CD4-positive, alpha-beta T cell treated with Interleukin-21 for 1 hour (primary cell): ENCODE measurements at regions not wholly inside any gene's neighbourhood (a gene's known extent, or its start where the extent isn't known, plus 50 kb on each side); places are given as distances from the start of the nearest gene placed in this dataset.
A peak's percentile ranks its signal among the peaks of the same experiment; 100 is the strongest.

Experiments used
- DNase-seq: peaks from one replicate; pipeline ENCODE4 v3.0.0-alpha.2; 2020

DNA sequence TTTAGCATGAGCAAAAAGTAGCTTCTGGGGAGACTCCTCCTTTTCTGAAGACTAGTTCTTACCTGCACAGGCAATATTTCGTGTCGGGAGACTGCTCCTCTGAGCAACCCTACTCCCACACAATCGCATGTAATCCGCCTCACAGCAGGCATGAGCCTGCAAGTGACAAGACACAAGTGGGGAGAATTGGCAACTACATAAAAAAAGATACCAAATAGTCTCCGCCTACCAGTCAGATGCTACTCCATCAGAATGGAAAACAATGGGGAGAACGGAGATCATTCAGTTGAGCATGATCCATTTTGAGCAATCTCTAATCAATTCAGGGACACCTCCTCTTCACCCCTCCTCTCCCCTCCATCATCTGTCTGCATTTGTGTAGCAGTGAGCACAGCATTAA is 321.0 kb downstream of the COG6 start:
- DNase-seq: no peak

GRCh38 chr13:39981056-39981455 is 325.6 kb downstream of the COG6 start:
- DNase-seq: no peak

DNA sequence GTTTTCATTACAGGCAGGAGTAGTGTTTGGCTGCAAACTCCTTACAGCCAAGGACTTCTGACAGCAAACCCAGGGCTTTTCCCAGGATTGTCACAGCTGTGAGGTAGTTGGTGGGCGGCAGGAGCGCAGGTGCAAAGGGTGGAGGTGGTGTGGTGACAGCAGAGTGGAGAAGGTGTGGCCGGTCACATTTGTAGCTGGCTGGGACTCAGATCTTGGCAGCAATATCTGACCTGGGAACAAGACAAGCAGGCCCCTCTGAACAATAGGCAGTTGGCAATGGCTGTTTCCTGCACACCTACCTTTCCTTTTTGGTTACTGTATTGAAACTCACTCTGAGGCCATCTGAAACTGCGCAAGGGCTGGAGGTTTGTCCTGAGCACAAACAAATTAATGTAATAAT is 327.3 kb downstream of the COG6 start:
- DNase-seq: no peak

DNA sequence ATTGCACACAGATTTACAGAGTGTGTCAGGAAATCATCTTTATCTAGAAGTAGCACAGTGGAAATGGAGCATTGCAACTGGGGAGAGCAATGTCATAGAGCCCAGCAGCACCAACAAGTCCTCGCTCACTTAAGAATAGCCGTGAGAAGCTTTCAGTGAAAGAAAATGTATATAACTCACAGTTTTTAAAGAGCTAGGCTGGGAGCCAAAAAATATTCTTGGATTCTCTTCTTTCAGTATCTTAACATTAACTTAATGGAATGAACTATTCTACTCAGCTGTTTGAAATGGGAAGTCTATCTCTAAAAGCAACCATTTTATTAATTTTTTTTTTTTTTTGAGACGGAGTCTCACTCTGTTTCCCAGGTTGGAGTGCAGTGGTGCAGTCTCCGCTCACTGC is 329.6 kb downstream of the COG6 start:
- DNase-seq: no peak

GRCh38 chr13:39988351-39988750 is 332.9 kb downstream of the COG6 start:
- DNase-seq: no peak

DNA sequence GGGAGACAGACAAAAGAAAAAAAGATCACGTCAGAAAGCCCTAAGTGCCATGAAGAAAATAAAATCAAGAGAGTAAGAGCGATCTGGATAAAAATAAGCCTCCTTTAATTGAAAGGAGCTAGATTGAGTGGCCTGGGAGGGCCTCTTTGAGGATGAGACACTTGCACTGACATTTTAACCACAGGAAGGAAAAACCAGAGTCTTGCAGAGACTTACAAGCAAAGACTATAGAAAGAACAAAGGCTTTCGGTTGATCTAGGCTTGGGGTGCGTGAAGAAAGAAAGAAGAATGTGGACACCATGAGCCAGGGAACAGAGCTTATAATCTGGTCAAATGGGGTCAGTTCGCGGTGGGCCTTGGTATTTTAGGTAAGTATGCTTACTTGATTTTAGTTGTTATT is 342.7 kb downstream of the COG6 start:
- DNase-seq: peak; percentile 29

GRCh38 chr13:40002016-40002415 is 346.6 kb downstream of the COG6 start:
- DNase-seq: no peak

GRCh38 chr13:40013554-40013953 is 358.1 kb downstream of the COG6 start:
- no peak for DNase-seq

DNA sequence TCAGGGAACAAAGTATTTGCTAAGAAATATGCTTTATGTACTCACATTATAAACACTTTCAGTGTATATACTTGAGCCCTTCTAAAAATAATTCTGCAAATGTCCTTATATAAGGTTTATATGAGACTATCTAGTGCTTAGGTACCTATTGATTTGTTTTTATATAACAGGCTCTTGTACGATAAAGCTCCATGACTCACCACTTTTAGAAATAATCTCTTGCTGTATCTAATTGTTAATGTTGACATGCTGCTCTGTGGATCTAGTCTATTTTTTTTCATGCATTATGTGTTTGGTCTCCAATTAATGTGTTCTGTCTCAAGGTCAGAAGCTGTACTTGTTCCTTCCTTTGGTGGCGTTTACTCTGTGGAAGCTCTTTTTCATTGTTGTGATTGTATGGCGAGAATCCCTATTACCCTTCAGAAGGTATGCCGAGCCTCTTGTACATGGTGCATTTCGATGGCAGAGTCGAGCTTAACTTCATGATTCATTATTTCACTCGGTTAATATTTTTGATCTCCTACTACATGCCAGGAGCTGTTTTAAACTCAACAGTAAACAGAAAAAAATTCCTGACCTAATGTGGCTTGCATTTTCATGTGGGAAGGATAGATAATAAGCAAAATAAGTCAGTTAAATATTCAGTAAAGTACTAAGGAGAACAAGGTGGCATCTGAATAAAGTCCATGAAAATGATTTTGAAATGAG is 361.6 kb downstream of the COG6 start:
- no peak for DNase-seq

- no peak for DNase-seq
Measured at GRCh38 chr13:40017662-40018262, 362.3 kb downstream of the COG6 start.

DNA sequence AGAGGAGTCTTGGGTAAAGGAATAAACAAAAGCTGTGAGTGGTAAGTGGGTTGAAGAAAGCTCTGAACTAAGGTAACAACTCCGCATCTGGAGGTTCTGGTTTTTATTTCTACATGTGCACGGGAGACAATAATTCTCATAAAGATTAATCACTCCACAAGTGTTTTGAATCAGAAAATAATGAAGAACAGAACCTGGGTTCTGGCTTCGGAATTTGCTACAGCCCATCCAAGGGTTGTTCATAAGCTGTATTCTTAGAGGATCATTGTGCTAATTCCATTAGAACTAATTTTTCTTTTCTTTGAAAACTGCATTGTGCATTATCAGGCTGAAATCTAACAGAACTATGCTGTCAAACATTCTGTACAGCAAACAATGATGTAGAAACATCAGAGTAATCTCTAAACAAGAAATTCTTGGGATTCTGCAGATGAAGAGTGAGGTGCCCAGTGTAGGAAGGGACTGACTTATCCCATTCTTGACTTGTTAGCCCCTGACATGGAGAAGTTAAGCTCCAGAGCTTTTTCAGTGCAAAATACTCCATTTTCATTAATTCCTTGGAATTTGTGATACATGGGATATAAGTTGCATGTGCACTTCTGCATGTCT is 368.2 kb downstream of the COG6 start:
- no peak for DNase-seq

DNA sequence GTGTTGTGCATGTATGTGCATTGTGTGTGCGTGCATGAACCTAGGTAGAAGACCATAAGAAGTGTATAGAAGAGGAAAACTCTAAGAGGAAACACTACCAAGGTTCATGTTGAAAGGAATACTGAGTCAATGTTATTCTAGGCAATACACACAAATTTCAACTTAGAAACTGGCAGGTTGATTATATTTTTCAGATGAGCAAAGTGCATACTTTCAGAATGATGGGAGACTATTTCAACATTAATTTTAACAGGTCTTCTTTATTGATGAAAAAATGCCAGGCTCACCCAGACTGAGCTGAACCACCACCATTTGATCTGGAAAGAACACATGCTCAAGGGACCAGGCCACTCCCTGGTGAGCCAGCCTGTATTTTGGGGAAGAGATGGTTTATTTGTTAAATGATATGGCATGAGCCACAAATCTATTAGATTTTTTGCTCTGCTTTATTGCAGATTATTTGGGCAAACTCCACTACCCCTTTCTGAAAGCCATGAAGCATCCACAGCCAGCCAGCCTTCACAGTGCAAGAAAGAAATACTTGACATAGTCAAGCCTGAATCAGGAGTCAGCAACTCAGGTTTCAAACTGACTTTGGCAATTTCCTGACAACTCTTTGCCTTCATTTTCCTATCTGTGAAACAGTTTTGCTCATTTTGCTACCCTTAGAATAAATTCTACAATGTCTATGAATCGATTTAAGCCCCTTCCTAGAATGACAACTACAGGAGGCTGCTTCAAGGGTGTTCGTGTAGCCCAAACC is 368.9 kb downstream of the COG6 start:
- DNase-seq: no peak

- DNase-seq: no peak
Measured at GRCh38 chr13:40024967-40025714, 369.7 kb downstream of the COG6 start.

GRCh38 chr13:40026174-40026585 is 370.7 kb downstream of the COG6 start:
- DNase-seq: peak; percentile 46

GRCh38 chr13:40026741-40027140 is 371.3 kb downstream of the COG6 start:
- DNase-seq: peak; percentile 17

GRCh38 chr13:40028446-40028845 is 373.0 kb downstream of the COG6 start:
- no peak for DNase-seq

- no peak for DNase-seq
Measured at GRCh38 chr13:40031031-40031430, 375.6 kb downstream of the COG6 start.

DNA sequence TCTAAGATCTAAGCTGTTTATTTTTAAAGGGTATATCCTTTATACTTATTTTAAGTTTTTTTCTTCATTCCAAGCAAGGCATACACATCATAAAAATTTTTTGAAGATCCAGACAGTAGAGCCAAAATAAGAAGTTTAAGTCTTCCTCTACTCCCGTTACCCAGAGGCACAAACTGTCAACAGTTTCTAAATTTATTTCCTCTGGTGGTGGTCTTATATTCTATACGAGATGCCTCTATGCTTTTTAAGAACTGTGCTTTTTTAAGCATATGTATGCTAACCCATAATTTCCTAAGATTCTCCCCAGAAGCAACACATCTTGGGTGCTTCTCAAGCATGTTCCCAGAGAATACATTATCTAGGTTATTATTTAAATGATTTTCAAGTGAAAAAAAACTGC is 383.6 kb downstream of the COG6 start:
- DNase-seq: no peak

DNA sequence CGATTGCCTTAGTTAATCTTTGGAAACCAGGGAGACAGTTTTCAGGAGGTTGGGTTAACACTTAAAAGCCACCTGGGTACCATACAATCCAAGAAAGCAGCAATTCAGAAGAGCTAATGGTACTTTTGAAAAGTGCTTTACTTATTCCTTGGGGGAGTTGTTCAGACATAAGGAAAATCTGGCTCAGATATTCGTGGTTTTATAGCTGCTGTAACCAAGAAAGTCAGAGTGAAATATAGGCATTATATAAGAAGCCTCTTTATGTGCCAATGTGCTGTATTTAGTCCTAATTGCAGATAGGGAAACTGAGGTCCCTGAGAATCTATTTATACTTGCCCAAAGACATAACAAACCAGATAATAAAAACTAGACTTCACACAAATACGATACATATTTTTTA is 387.5 kb downstream of the COG6 start:
- no peak for DNase-seq

GRCh38 chr13:40043764-40044163 is 388.3 kb downstream of the COG6 start:
- DNase-seq: no peak

GRCh38 chr13:40047322-40047771 is 391.9 kb downstream of the COG6 start:
- no peak for DNase-seq

DNA sequence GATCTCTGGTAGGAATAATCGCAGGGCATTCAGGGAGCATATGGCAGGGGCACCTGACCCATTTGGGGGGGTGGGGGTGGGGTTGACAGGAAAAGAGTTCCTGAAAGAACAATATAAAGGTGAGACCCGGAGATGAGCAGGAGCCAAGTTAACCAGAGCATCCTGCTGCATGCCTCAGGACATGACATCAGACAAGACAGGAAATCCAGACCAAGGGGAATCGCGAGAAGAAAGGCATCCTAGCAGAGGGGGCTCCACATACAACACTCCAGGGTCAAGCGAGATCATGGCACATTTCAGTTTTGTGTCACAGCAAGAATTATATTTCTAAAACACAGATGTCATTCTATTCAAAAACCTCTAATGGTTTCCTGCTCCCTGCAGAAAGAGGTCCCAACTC is 393.1 kb downstream of the COG6 start:
- no peak for DNase-seq

DNA sequence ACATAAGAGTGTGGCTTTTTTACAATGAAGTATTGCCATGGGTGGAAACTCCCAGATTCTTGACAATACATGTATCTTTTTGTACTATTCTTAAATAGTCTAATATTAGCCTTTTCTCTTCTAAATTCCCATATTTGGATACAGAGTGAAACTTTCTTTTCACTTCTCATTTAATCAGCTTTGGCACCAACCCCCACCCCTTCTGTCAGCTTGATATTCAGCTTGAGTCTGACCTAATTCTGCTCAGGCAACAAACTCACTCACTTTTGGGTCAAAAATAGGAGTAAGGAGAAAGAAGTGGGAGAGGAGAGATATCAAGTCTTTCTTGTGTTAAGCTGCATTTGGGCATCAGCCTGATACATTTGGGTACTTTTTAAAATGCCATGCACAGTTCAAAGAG is 397.5 kb downstream of the COG6 start:
- DNase-seq: no peak
